Left lung (tissue), 4 donors: ENCODE measurements at regions not wholly inside any gene's neighbourhood (a gene's known extent, or its start where the extent isn't known, plus 50 kb on each side); places are given as distances from the start of the nearest gene placed in this dataset.

Source experiments
- ATAC-seq: fragments of 200-7000 bp; cut with Tn5 transposase; one replicate; pipeline ENCODE4 v1.9.1; 2020; ENCODE audit warnings: moderate library complexity
- DNase-seq, 4 donors: peaks; one replicate each; pipeline ENCODE4 v3.0.0-alpha.2; 2013 to 2020
- H3K27ac ChIP-seq, 2 donors: fragments of 200-600 bp; sonication (generic) in 1 of 2; one replicate each; pipeline versions ENCODE4 v1.5.0 to v1.8.0; 2020 to 2021
- H3K27me3 ChIP-seq, 2 donors: fragments of 200-600 bp; sonication (generic) in 1 of 2; one replicate each; pipeline versions ENCODE4 v1.5.0 to v1.8.0; 2020 to 2021
- H3K36me3 ChIP-seq, 2 donors: fragments of 200-600 bp; sonication (generic) in 1 of 2; one replicate each; pipeline versions ENCODE4 v1.5.0 to v1.8.0; 2020 to 2021
- H3K4me1 ChIP-seq, 2 donors: fragments of 200-600 bp; one replicate each; pipeline ENCODE4 v1.8.0; 2021
- H3K4me3 ChIP-seq, 2 donors: fragments of 200-600 bp; sonication (generic) in 1 of 2; one replicate each; pipeline versions ENCODE4 v1.5.0 to v1.8.0; 2020 to 2021; ENCODE audit warnings: mild to moderate bottlenecking in 1 of 2
- H3K9me3 ChIP-seq, 2 donors: fragments of 200-600 bp; sonication (generic) in 1 of 2; one replicate each; pipeline versions ENCODE4 v1.5.0 to v1.8.0; 2020 to 2021
- CTCF ChIP-seq, 2 donors: fragments of 200-600 bp; sonication (generic) in 1 of 2; IDR thresholded peaks; one replicate each; pipeline versions ENCODE4 v1.5.0 to v1.8.0; 2021; ENCODE audit warnings: antibody characterized with exemption in 2 of 2
- intact Hi-C, 2 donors: fragments of 100-400 bp; cut with DNase I; formaldehyde crosslinking; loops; one replicate each; pipeline versions ENCODE4 v1.11.2 to v1.14.2; 2022
- donor health status: DM: no; HTN: yes; CAD: no.
- donor health status: DM: no; HTN: no; CAD: no.

GRCh38 chr2:2848621-2849333, 517.7 kb upstream of the MYT1L start:
- no peak overlapping the region for H3K4me3 ChIP-seq
- intact Hi-C loops, result no loop called here
- no peaks in the 10 kb centered on the region for H3K27me3 ChIP-seq
- no peak for TF ChIP-seq CTCF (IDR thresholded peaks at IDR 0.05)
- no peaks in the 10 kb centered on the region for H3K4me1 ChIP-seq
- no peak overlapping the region for H3K27ac ChIP-seq
- H3K9me3 ChIP-seq, result no peaks in the 10 kb centered on the region
- DNase-seq (peak in 1 of 4 donors; percentile 50), ATAC-seq (no peak)
- H3K36me3 ChIP-seq, result no peaks in the 10 kb centered on the region

GRCh38 chr2:2848198-2848597, 517.1 kb upstream of the MYT1L start:
- intact Hi-C loops, result no loop called here
- Histone ChIP-seq H3K4me1 (no peaks in the 10 kb centered on the region), H3K27ac (no peak overlapping the region), H3K9me3 (no peaks in the 10 kb centered on the region), H3K36me3 (no peaks in the 10 kb centered on the region), H3K4me3 (no peak overlapping the region), H3K27me3 (no peaks in the 10 kb centered on the region)
- no peak for TF ChIP-seq CTCF (IDR thresholded peaks at IDR 0.05)
- DNase-seq, result no peak
- no peak for ATAC-seq

DNA sequence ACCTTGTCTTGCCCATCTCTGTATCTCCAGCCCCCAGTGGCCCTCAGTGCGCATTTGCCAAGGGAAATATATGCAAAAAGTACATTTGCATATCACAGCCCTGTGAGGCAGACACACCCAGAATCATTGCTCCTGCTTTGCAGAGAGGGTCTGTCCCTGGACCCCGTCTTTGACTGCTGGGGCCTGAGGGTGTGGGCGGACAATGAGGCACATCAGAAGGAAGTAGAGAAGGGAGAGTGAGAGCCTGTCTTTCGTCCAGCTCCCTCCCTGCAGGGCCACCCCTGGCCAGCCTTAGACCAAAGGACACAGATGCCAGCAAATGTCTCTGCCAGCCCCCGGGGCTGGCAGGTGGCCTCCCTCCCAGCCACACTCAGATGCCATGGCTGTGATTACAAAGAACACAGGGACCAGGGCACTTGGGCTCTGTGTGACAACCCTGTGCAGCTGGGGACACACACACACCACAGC, 516.2 kb upstream of the MYT1L start:
- no peak for TF ChIP-seq CTCF (IDR thresholded peaks at IDR 0.05)
- Histone ChIP-seq H3K27me3 (no peaks in the 10 kb centered on the region), H3K36me3 (no peaks in the 10 kb centered on the region), H3K4me3 (no peak overlapping the region), H3K9me3 (no peaks in the 10 kb centered on the region), H3K27ac (no peak overlapping the region), H3K4me1 (no peaks in the 10 kb centered on the region)
- intact Hi-C loops, result no loop called here
- DNase-seq (no peak), ATAC-seq (no peak)

GRCh38 chr2:2846332-2847208, 515.5 kb upstream of the MYT1L start:
- H3K9me3 ChIP-seq, result no peaks in the 10 kb centered on the region
- H3K27me3 ChIP-seq, result no peaks in the 10 kb centered on the region
- no peaks in the 10 kb centered on the region for H3K4me1 ChIP-seq
- DNase-seq (peak in 1 of 4 donors; percentile 63), ATAC-seq (no peak)
- H3K27ac ChIP-seq, result no peak overlapping the region
- no peak overlapping the region for H3K4me3 ChIP-seq
- no peaks in the 10 kb centered on the region for H3K36me3 ChIP-seq
- intact Hi-C loops, result no loop called here
- TF ChIP-seq CTCF (IDR thresholded peaks at IDR 0.05), result no peak

GRCh38 chr2:2845806-2846315, 514.8 kb upstream of the MYT1L start:
- intact Hi-C loops, result no loop called here
- ATAC-seq (no peak), DNase-seq (no peak)
- Histone ChIP-seq H3K4me1 (no peaks in the 10 kb centered on the region), H3K4me3 (no peak overlapping the region), H3K27me3 (no peaks in the 10 kb centered on the region), H3K27ac (no peak overlapping the region), H3K36me3 (no peaks in the 10 kb centered on the region), H3K9me3 (no peaks in the 10 kb centered on the region)
- TF ChIP-seq CTCF (IDR thresholded peaks at IDR 0.05), result no peak
